ENCODE measurements at regions not wholly inside any gene's neighbourhood (a gene's known extent, or its start where the extent isn't known, plus 50 kb on each side); places are given as distances from the start of the nearest gene placed in this dataset.
"Not testable (repeated sequence)": the region's sequence is repeated elsewhere in the genome, so short reads cannot be mapped to it uniquely, and the experiment has no call there.

DNA sequence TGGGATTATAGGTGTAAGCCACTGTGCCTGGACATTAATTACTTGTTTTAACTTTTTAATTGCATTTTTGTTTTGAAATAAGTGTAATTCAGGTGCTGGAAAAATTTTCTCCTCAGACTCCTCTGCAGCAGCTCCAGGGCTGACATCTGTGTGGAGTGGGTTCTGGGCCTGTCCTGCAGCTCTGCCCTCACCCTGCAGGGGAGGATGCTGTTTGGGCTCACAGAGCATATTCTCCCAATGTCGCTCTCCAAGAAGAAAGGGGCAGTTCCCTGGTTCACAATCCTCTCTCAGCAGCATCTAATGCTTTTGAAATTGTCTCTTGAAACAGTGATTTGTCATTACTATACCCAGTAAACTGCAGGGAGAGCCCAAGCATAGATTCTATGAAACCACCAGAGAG, 995.7 kb downstream of the TMEM121 start:
- not testable (repeated sequence) for TF ChIP-seq POLR2A (IDR thresholded peaks at IDR 0.05)
- TF ChIP-seq, protein P1, sequence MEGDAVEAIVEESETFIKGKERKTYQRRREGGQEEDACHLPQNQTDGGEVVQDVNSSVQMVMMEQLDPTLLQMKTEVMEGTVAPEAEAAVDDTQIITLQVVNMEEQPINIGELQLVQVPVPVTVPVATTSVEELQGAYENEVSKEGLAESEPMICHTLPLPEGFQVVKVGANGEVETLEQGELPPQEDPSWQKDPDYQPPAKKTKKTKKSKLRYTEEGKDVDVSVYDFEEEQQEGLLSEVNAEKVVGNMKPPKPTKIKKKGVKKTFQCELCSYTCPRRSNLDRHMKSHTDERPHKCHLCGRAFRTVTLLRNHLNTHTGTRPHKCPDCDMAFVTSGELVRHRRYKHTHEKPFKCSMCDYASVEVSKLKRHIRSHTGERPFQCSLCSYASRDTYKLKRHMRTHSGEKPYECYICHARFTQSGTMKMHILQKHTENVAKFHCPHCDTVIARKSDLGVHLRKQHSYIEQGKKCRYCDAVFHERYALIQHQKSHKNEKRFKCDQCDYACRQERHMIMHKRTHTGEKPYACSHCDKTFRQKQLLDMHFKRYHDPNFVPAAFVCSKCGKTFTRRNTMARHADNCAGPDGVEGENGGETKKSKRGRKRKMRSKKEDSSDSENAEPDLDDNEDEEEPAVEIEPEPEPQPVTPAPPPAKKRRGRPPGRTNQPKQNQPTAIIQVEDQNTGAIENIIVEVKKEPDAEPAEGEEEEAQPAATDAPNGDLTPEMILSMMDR (IDR thresholded peaks at IDR 0.05) = not testable (repeated sequence)
